Keratinocyte (primary cell): ENCODE measurements at regions not wholly inside any gene's neighbourhood (a gene's known extent, or its start where the extent isn't known, plus 50 kb on each side); places are given as distances from the start of the nearest gene placed in this dataset.

ENCODE experiments used
- DNase-seq: peaks from one replicate; pipeline ENCODE4 v3.0.0-alpha.2; 2011; ENCODE audit warnings: low read depth, missing footprints, low spot score
- FAIRE-seq: peaks from 2 replicates; lab custom pipeline; 2011; peaks lifted over from hg19 to GRCh38; lab: Jason Lieb, UNC
- H2AFZ ChIP-seq: 2 replicates; pipeline ENCODE4 v1.6.0; 2012; ENCODE audit warnings: low read length, control low read depth, inconsistent platforms; ENCODE audit not compliant: control insufficient read depth
- H3K27ac ChIP-seq: 2 replicates; pipeline ENCODE4 v1.5.1; 2011; ENCODE audit warnings: low read length; ENCODE audit not compliant: control insufficient read depth, insufficient read depth
- H3K27me3 ChIP-seq: 3 replicates; pipeline ENCODE4 v1.6.0; 2011; ENCODE audit warnings: low read length; ENCODE audit not compliant: control insufficient read depth, insufficient read depth; ENCODE audit errors: extremely low read depth
- H3K36me3 ChIP-seq, 2 experiments: 2 replicates in 1 of 2; 3 replicates in 1 of 2; pipeline ENCODE4 v1.5.1; 2011; ENCODE audit warnings: low read length in 2 of 2, mild to moderate bottlenecking in 1 of 2; ENCODE audit not compliant: control insufficient read depth in 2 of 2, insufficient read depth in 2 of 2; ENCODE audit errors: extremely low read depth in 1 of 2
- H3K4me1 ChIP-seq: 3 replicates; pipeline ENCODE4 v1.5.1; 2011; ENCODE audit warnings: low read length; ENCODE audit not compliant: control insufficient read depth, insufficient read depth; ENCODE audit errors: extremely low read depth
- H3K4me2 ChIP-seq: 3 replicates; pipeline ENCODE4 v1.6.0; 2011; ENCODE audit warnings: low read depth, low read length; ENCODE audit not compliant: control insufficient read depth, insufficient read depth; ENCODE audit errors: extremely low read depth
- H3K4me3 ChIP-seq, 3 experiments: fragments of 200-600 bp in 1 of 3; sonication (generic) in 1 of 3; 2 replicates in 2 of 3; 3 replicates in 1 of 3; pipeline ENCODE4 v1.5.1; 2011 to 2016; ENCODE audit warnings: low read length in 3 of 3, mild to moderate bottlenecking in 3 of 3, control low read depth in 2 of 3, inconsistent platforms in 1 of 3, low read depth in 1 of 3, mixed read lengths in 1 of 3, mixed run types in 1 of 3, moderate library complexity in 1 of 3; ENCODE audit not compliant: control insufficient read depth in 2 of 3, insufficient read depth in 2 of 3; ENCODE audit errors: extremely low read depth in 1 of 3
- H3K79me2 ChIP-seq: 2 replicates; pipeline ENCODE4 v1.6.0; 2012; ENCODE audit warnings: low read length; ENCODE audit not compliant: control insufficient read depth, insufficient read depth
- H3K9ac ChIP-seq: 3 replicates; pipeline ENCODE4 v1.6.0; 2011; ENCODE audit warnings: low read length; ENCODE audit not compliant: control insufficient read depth, insufficient read depth; ENCODE audit errors: extremely low read depth
- H3K9me1 ChIP-seq: 3 replicates; pipeline ENCODE4 v1.6.0; 2011; ENCODE audit warnings: low read length; ENCODE audit not compliant: control insufficient read depth, insufficient read depth; ENCODE audit errors: extremely low read depth
- H3K9me3 ChIP-seq: 2 replicates; pipeline ENCODE4 v1.5.1; 2012; ENCODE audit warnings: low read depth, low read length; ENCODE audit not compliant: control insufficient read depth
- H4K20me1 ChIP-seq: 3 replicates; pipeline ENCODE4 v1.6.0; 2011; ENCODE audit warnings: low read length; ENCODE audit not compliant: control insufficient read depth, insufficient read depth; ENCODE audit errors: extremely low read depth
- CTCF ChIP-seq, 3 experiments: IDR thresholded peaks in 1 of 3; conservative IDR thresholded peaks in 1 of 3; optimal IDR thresholded peaks in 1 of 3; 2 replicates in 2 of 3; 3 replicates in 1 of 3; pipeline versions ENCODE3 to v1.5.1; 2011; ENCODE audit warnings: low read length in 3 of 3, mild to moderate bottlenecking in 3 of 3, moderate library complexity in 2 of 3, control low read depth in 1 of 3, inconsistent platforms in 1 of 3; ENCODE audit not compliant: insufficient read depth in 2 of 3; ENCODE audit errors: extremely low read depth in 1 of 3
- EZH2 ChIP-seq: IDR thresholded peaks from one replicate; pipeline ENCODE4 v1.6.1; 2012; ENCODE audit warnings: inconsistent platforms, mild to moderate bottlenecking, low read length, moderate library complexity
- dilution Hi-C: fragments of 300-500 bp; cut with MboI; formaldehyde crosslinking; loops from one replicate; pipeline ENCODE4 v1.7.0; 2020; ENCODE audit warnings: low sequenced_read_pairs; ENCODE audit not compliant: extremely low pct_ligation_motif_present

- no peak overlapping the region for H3K27ac ChIP-seq
- H3K4me3 ChIP-seq = no peak overlapping the region
- H3K27me3 ChIP-seq = peaks cover 15% of the 10 kb centered on the region
- TF ChIP-seq CTCF (optimal IDR thresholded peaks at IDR 0.05 in 1 of 3, IDR thresholded peaks at IDR 0.05 in 1 of 3, conservative IDR thresholded peaks at IDR 0.05 in 1 of 3; ENCODE audit: extremely low read depth in 1 of 3, insufficient read depth in 2 of 3, low read length in 3 of 3) = no peak
- TF ChIP-seq EZH2 = no peak
- DNase-seq (no peak), FAIRE-seq (no peak)
- no peak overlapping the region for H3K9ac ChIP-seq
- no peak overlapping the region for H3K4me2 ChIP-seq
- H3K4me1 ChIP-seq = peaks cover 9% of the 10 kb centered on the region
- H2AFZ ChIP-seq = no peak overlapping the region
- H3K36me3 ChIP-seq = no peaks in the 10 kb centered on the region
- no peaks in the 10 kb centered on the region for H3K9me1 ChIP-seq
- H4K20me1 ChIP-seq = no peaks in the 10 kb centered on the region
- H3K9me3 ChIP-seq = no peaks in the 10 kb centered on the region
- dilution Hi-C loops = no loop called here
- H3K79me2 ChIP-seq = no peaks in the 10 kb centered on the region
These were observed 65.8 kb upstream of the NECTIN1 start for GRCh38 chr11:119794756-119795155.

- H3K4me1 ChIP-seq = peaks cover 9% of the 10 kb centered on the region
- H3K9me3 ChIP-seq = no peaks in the 10 kb centered on the region
- H4K20me1 ChIP-seq = no peaks in the 10 kb centered on the region
- no peaks in the 10 kb centered on the region for H3K36me3 ChIP-seq
- dilution Hi-C loops = no loop called here
- no peak overlapping the region for H3K9ac ChIP-seq
- H3K4me2 ChIP-seq = no peak overlapping the region
- peaks cover 14% of the 10 kb centered on the region for H3K27me3 ChIP-seq
- no peaks in the 10 kb centered on the region for H3K9me1 ChIP-seq
- H3K27ac ChIP-seq = no peak overlapping the region
- no peaks in the 10 kb centered on the region for H3K79me2 ChIP-seq
- no peak overlapping the region for H3K4me3 ChIP-seq
- no peak overlapping the region for H2AFZ ChIP-seq
- DNase-seq (no peak), FAIRE-seq (no peak)
- TF ChIP-seq EZH2 (no peak), CTCF (optimal IDR thresholded peaks at IDR 0.05 in 1 of 3, IDR thresholded peaks at IDR 0.05 in 1 of 3, conservative IDR thresholded peaks at IDR 0.05 in 1 of 3; ENCODE audit: extremely low read depth in 1 of 3, insufficient read depth in 2 of 3, low read length in 3 of 3) (no peak)
These were observed 65.2 kb upstream of the NECTIN1 start for GRCh38 chr11:119794141-119794665.
